Lower lobe of right lung (tissue), 2 donors: ENCODE measurements at regions not wholly inside any gene's neighbourhood (a gene's known extent, or its start where the extent isn't known, plus 50 kb on each side); places are given as distances from the start of the nearest gene placed in this dataset.
"Not testable (repeated sequence)": the region's sequence is repeated elsewhere in the genome, so short reads cannot be mapped to it uniquely, and the experiment has no call there.

ENCODE experiments used
- ATAC-seq, 2 donors: fragments of 200-7000 bp; cut with Tn5 transposase; one replicate each; pipeline ENCODE4 v1.9.1; 2020 to 2022; ENCODE audit warnings: mild to moderate bottlenecking in 2 of 2, moderate library complexity in 2 of 2
- DNase-seq: peaks from one replicate; pipeline ENCODE4 v3.0.0-alpha.2; 2020
- H3K27ac ChIP-seq: fragments of 200-600 bp; one replicate; pipeline ENCODE4 v1.8.0; 2022
- H3K27me3 ChIP-seq: fragments of 200-600 bp; one replicate; pipeline ENCODE4 v1.8.0; 2022; ENCODE audit warnings: low read depth
- H3K36me3 ChIP-seq: fragments of 200-600 bp; one replicate; pipeline ENCODE4 v1.8.0; 2022; ENCODE audit warnings: mild to moderate bottlenecking
- H3K4me1 ChIP-seq: fragments of 200-600 bp; one replicate; pipeline ENCODE4 v1.8.0; 2022
- H3K4me3 ChIP-seq: fragments of 200-600 bp; one replicate; pipeline ENCODE4 v1.8.0; 2022; ENCODE audit warnings: mild to moderate bottlenecking
- H3K9me3 ChIP-seq: fragments of 200-600 bp; one replicate; pipeline ENCODE4 v1.8.0; 2022
- intact Hi-C: fragments of 100-400 bp; cut with DNase I; formaldehyde crosslinking; loops from one replicate; pipeline ENCODE4 v1.11.0; 2022
- TF ChIP-seq, protein P1 (sequence below): fragments of 200-600 bp; IDR thresholded peaks from one replicate; pipeline ENCODE4 v1.8.0; 2022; ENCODE audit warnings: antibody characterized with exemption, mild to moderate bottlenecking
- donor health status: DM: no; HTN: yes; CAD: no; lungs with severe emphysema.

DNA sequence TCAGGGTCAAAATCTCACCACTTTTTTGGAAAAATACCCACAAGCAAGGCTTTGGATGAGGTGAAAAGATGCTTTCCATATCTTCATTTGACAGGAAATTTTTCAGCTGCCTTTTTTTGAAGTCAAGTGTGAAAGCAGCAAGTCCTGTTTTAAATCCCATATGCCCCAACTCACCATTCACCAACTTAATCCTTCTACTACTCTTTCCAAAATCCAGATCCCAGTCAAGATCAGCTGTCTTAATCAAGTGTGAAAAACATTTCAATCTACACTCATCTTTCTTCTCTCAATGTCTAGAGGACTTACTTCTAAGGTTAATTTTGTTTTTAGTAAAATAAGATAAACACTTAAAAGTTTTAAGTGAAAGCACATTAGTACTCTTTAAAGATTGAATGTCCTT, 128.4 kb upstream of the CEP126 start:
- intact Hi-C loops, result no loop called here
- H3K36me3 ChIP-seq, result no peaks in the 10 kb centered on the region
- ATAC-seq (no peak), DNase-seq (no peak)
- no peak overlapping the region for H3K27ac ChIP-seq
- no peaks in the 10 kb centered on the region for H3K27me3 ChIP-seq
- H3K9me3 ChIP-seq, result no peaks in the 10 kb centered on the region
- TF ChIP-seq, protein P1, sequence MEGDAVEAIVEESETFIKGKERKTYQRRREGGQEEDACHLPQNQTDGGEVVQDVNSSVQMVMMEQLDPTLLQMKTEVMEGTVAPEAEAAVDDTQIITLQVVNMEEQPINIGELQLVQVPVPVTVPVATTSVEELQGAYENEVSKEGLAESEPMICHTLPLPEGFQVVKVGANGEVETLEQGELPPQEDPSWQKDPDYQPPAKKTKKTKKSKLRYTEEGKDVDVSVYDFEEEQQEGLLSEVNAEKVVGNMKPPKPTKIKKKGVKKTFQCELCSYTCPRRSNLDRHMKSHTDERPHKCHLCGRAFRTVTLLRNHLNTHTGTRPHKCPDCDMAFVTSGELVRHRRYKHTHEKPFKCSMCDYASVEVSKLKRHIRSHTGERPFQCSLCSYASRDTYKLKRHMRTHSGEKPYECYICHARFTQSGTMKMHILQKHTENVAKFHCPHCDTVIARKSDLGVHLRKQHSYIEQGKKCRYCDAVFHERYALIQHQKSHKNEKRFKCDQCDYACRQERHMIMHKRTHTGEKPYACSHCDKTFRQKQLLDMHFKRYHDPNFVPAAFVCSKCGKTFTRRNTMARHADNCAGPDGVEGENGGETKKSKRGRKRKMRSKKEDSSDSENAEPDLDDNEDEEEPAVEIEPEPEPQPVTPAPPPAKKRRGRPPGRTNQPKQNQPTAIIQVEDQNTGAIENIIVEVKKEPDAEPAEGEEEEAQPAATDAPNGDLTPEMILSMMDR, result no peak
- no peak overlapping the region for H3K4me3 ChIP-seq
- H3K4me1 ChIP-seq, result no peaks in the 10 kb centered on the region

DNA sequence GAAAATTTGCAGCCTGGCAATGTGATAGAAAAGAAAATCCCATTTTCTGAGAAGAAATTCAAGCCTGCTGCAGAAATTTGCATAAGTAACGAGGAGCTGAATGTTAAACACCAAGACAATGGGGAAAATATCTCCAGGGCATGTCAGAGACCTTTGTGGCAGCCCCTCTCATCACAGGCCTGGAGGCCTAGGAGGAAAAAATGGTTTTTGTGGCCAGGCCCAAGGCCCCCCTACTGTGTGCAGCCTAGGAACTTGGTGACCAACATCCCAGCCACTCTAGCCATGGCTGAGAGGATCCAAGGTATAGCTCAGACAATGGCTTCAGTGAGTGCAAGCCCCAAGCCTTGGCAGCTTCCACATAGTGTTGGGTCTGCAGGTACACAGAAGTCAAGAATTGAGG, 135.6 kb upstream of the CEP126 start:
- H3K4me3 ChIP-seq, H3K9me3 ChIP-seq, ATAC-seq, H3K27me3 ChIP-seq, H3K27ac ChIP-seq, H3K36me3 ChIP-seq, DNase-seq, H3K4me1 ChIP-seq, intact Hi-C loops: not testable (repeated sequence)

DNA sequence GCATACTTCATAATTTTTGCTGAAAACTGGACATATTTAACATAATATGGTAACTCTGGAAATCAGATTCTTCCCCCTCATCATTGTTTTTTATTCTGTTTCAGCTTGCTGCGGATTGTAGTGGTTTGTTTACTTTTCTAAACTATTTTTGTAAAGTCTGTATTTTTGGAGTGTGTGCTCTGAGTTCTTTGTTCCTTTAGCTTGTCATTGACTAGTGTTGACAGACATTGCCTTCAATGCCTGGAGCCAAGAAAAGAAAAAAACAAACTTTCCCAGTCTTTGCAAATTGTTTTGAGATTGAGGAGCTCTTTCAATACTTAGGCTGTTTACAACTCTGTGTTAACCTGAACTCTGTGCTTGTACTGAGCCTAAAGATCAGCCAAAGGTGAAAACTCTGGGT, 137.3 kb upstream of the CEP126 start:
- H3K9me3 ChIP-seq, result peaks cover 4% of the 10 kb centered on the region
- no peaks in the 10 kb centered on the region for H3K27me3 ChIP-seq
- intact Hi-C loops, result no loop called here
- ATAC-seq (no peak), DNase-seq (no peak)
- no peak overlapping the region for H3K4me3 ChIP-seq
- TF ChIP-seq, protein P1, result no peak
- H3K36me3 ChIP-seq, result no peaks in the 10 kb centered on the region
- no peak overlapping the region for H3K27ac ChIP-seq
- no peaks in the 10 kb centered on the region for H3K4me1 ChIP-seq

DNA sequence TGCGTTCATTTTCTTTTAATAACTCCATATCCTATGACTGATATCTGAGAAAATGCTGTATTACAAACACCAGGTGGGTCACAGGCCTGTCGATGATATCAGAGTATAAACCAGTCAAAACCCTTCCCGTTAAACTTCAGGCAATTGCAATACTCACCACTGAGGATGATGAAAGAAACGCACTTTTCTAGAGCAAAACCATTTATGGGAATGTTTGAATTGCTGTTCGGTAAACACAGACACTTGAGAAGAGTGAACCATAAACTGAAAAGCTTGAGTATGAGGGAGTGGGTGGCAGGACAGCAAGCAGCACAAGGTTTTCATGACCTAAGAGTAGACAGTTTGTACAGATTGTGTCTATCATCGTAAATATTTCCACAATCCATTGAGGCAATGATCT, 139.8 kb upstream of the CEP126 start:
- ATAC-seq (no peak), DNase-seq (no peak)
- Histone ChIP-seq H3K36me3 (no peaks in the 10 kb centered on the region), H3K4me1 (no peaks in the 10 kb centered on the region), H3K9me3 (peaks cover 4% of the 10 kb centered on the region), H3K4me3 (no peak overlapping the region), H3K27ac (no peak overlapping the region), H3K27me3 (no peaks in the 10 kb centered on the region)
- TF ChIP-seq, protein P1, result no peak
- intact Hi-C loops, result no loop called here

DNA sequence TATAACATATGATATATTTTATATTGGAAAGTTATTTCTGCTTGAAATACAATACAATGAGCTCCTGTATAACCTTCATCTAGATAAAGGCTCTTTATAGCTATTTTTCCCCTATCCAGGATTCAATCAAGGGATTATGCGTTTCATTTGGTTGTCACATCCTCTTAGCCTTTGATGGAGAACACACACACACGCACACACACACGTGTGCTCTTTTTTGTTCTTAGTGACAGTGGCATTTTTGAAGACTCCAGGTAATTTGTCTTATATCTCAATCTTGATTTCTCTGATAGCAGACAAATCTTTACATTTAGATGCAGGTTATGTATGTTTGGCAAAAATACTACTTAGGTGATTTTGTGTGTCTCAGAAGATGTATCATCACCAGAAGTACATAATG, 144.2 kb upstream of the CEP126 start:
- H3K27me3 ChIP-seq, result no peaks in the 10 kb centered on the region
- H3K27ac ChIP-seq, result no peak overlapping the region
- H3K36me3 ChIP-seq, result no peaks in the 10 kb centered on the region
- H3K4me1 ChIP-seq, result no peaks in the 10 kb centered on the region
- H3K4me3 ChIP-seq, result no peak overlapping the region
- no peak for DNase-seq
- TF ChIP-seq, protein P1, result no peak
- intact Hi-C loops, result no loop called here
- ATAC-seq, result no peak
- H3K9me3 ChIP-seq, result peaks cover 6% of the 10 kb centered on the region

DNA sequence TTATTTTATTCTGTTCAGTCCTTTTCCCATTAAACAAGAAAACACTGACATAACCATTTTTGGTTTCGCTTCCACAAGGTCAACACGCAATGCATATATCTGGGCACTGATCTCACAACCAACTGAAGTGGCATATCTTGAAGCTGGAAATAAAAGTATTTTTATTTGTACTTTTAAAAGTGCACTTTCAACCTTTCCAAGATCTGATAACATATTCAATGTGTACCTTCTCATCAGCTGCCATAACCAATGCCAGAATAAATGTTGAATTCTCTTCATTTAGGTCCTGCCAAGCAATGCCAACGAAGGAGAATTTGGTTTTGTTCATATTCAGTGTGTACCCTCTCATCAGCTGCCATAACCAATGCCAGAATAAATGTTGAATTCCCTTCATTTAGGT, 148.9 kb upstream of the CEP126 start:
- Histone ChIP-seq H3K27ac (no peak overlapping the region), H3K36me3 (no peaks in the 10 kb centered on the region), H3K4me1 (no peaks in the 10 kb centered on the region), H3K9me3 (peaks cover 6% of the 10 kb centered on the region), H3K4me3 (no peak overlapping the region), H3K27me3 (no peaks in the 10 kb centered on the region)
- no peak for DNase-seq
- TF ChIP-seq, protein P1, result no peak
- ATAC-seq, result no peak
- intact Hi-C loops, result no loop called here
